Gastrocnemius medialis (tissue), 4 donors: ENCODE measurements at regions not wholly inside any gene's neighbourhood (a gene's known extent, or its start where the extent isn't known, plus 50 kb on each side); places are given as distances from the start of the nearest gene placed in this dataset.

Experiments used
- POLR2A ChIP-seq, 2 donors: fragments of 450-650 bp; IDR thresholded peaks; one replicate each; pipeline ENCODE4 v1.6.1; 2017; ENCODE audit warnings: antibody characterized with exemption in 2 of 2, mild to moderate bottlenecking in 2 of 2, moderate library complexity in 2 of 2
- TF ChIP-seq, protein P1 (sequence below), 5 experiments: fragments of 450-650 bp in 3 of 5; fragments of 200-600 bp in 2 of 5; sonication (generic) in 2 of 5; IDR thresholded peaks in 4 of 5; conservative IDR thresholded peaks in 1 of 5; 1 replicate in 4 of 5; 2 replicates in 1 of 5; pipeline ENCODE4 v1.5.1; 2016 to 2019; ENCODE audit warnings: antibody characterized with exemption in 5 of 5, mild to moderate bottlenecking in 3 of 5, moderate library complexity in 3 of 5

DNA sequence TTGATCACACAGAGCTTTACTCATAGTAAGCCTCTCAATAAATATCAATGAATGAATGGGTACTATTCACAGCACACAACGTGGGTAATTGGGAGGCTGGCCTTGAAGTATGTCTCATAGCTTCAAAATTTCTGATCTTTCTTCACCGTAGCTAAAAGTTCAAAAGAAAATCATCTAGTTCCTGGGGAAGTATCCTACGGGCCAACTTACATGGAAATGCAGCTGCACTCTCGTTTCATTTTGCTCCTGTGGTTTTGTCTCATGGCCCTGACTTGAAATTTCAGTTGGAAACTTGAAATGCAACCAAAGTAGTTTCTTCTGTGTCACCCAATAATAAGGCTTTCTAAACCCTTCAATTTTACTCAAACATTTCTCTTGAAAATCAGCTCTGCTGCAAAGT lies 76.1 kb upstream of the CNIH3 start:
- TF ChIP-seq, protein P1, sequence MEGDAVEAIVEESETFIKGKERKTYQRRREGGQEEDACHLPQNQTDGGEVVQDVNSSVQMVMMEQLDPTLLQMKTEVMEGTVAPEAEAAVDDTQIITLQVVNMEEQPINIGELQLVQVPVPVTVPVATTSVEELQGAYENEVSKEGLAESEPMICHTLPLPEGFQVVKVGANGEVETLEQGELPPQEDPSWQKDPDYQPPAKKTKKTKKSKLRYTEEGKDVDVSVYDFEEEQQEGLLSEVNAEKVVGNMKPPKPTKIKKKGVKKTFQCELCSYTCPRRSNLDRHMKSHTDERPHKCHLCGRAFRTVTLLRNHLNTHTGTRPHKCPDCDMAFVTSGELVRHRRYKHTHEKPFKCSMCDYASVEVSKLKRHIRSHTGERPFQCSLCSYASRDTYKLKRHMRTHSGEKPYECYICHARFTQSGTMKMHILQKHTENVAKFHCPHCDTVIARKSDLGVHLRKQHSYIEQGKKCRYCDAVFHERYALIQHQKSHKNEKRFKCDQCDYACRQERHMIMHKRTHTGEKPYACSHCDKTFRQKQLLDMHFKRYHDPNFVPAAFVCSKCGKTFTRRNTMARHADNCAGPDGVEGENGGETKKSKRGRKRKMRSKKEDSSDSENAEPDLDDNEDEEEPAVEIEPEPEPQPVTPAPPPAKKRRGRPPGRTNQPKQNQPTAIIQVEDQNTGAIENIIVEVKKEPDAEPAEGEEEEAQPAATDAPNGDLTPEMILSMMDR (IDR thresholded peaks at IDR 0.05 in 4 of 5, conservative IDR thresholded peaks at IDR 0.05 in 1 of 5), result no peak
- no peak for TF ChIP-seq POLR2A (IDR thresholded peaks at IDR 0.05)
